ENCODE measurements at regions not wholly inside any gene's neighbourhood (a gene's known extent, or its start where the extent isn't known, plus 50 kb on each side); places are given as distances from the start of the nearest gene placed in this dataset.

DNA sequence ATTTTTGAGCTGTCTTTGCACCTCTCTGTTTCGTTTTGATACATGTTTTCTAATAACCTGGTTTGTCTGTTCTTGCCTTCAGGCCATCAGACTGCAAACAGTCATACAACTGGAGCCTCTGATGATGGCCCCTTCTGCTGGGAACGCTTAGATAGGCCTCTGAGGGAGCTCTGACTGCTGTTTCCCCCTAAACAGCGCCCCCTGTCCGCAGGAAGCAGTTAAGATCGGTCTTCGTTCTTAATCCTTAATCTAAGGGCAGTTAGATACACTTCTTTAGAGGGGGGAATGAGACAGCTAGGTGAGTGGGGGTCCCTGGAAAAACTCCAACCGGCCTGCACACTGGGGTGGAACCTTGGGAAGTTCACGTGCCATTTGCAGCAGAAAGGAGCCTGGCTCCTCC lies 1338.8 kb upstream of the SEL1L start:
- DNase-seq (no peak), ATAC-seq (no peak)
- Histone ChIP-seq H3K27me3 (no peaks in the 10 kb centered on the region), H3K36me3 (no peaks in the 10 kb centered on the region), H3K4me1 (no peaks in the 10 kb centered on the region), H3K27ac (no peak overlapping the region), H3K9me3 (no peaks in the 10 kb centered on the region), H3K4me3 (no peak overlapping the region)
- WGBS, 4 donors: 50 to 55% (median 53%) methylated on average over 8 of the region's 8 CpGs
- intact Hi-C loops (cut with DNase I): loop anchor here in 1 of 10 donors (10.0 kb wide), 1 partner anchor 158 kb away; no protein-coding TSS in a partner anchor
- no peak for TF ChIP-seq POLR2A (IDR thresholded peaks at IDR 0.05)
- TF ChIP-seq, protein P1, sequence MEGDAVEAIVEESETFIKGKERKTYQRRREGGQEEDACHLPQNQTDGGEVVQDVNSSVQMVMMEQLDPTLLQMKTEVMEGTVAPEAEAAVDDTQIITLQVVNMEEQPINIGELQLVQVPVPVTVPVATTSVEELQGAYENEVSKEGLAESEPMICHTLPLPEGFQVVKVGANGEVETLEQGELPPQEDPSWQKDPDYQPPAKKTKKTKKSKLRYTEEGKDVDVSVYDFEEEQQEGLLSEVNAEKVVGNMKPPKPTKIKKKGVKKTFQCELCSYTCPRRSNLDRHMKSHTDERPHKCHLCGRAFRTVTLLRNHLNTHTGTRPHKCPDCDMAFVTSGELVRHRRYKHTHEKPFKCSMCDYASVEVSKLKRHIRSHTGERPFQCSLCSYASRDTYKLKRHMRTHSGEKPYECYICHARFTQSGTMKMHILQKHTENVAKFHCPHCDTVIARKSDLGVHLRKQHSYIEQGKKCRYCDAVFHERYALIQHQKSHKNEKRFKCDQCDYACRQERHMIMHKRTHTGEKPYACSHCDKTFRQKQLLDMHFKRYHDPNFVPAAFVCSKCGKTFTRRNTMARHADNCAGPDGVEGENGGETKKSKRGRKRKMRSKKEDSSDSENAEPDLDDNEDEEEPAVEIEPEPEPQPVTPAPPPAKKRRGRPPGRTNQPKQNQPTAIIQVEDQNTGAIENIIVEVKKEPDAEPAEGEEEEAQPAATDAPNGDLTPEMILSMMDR (IDR thresholded peaks at IDR 0.05): peak in 3 of 12 donors; percentile 8 to 25 (median 14)

DNA sequence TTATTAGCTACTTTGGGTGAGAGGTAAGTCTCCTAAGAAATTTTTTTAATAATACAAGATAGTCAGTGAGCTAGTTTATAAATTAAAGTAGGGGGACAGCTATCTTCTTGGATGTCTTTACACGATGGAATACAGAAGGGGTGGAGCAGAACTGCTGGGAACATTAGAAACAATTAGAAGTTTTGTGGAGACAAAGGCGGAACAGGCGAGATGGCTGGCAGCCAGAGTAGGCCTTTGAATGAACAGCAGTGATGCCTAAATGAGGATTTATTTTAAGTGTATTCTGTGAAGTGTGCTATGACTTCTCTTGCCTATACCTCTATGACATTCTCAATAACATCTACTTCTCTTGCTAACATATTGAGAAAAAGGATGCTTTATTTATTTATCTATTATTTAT lies 1345.3 kb upstream of the SEL1L start:
- peaks cover 0 to 6% (median 0%) of the 10 kb centered on the region in 12 donors for H3K9me3 ChIP-seq
- TF ChIP-seq, protein P1 (IDR thresholded peaks at IDR 0.05): no peak
- TF ChIP-seq POLR2A (IDR thresholded peaks at IDR 0.05): no peak
- H3K27ac ChIP-seq: no peak overlapping the region
- no peaks in the 10 kb centered on the region for H3K4me1 ChIP-seq
- DNase-seq (no peak), ATAC-seq (no peak)
- no peaks in the 10 kb centered on the region for H3K27me3 ChIP-seq
- intact Hi-C loops (cut with DNase I): loop anchor here in 1 of 10 donors (10.0 kb wide), 1 partner anchor 164 kb away; no protein-coding TSS in a partner anchor
- H3K4me3 ChIP-seq: no peak overlapping the region
- WGBS, 4 donors: 70 to 76% (median 73%) methylated on average over 3 of the region's 3 CpGs
- H3K36me3 ChIP-seq: no peaks in the 10 kb centered on the region

DNA sequence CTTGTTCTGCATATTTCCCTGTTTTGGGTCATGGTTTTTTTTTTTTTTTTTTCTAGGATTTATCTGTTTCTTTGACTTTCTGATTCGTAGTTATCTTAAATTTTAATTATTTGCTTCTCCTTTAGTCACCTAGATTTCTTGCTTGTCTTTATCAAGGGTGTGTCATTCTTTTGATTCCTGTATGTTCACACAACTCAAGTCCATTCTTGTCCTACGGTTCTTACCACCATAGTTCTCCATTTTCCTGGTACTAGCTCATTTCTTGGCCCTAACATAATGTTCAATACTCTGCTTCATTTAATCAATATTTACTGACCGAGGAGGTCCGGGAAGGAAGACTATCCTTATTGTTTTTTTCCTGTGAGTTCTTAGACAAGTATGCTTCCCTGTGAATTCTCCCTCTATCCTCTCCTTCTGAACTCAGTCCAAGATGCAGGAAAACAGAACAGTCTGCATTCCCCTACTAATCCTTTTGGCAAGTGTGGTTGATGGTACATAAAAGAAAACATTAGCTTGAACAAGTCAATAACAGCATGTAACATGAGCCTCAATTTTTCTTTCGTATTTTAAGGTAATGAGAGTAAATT lies 1346.4 kb upstream of the SEL1L start:
- intact Hi-C loops (cut with DNase I): loop anchor here in 1 of 10 donors (10.0 kb wide), 1 partner anchor 165 kb away; no protein-coding TSS in a partner anchor
- no peak for ATAC-seq
- H3K27ac ChIP-seq: no peak overlapping the region
- WGBS, 4 donors: 70 to 75% (median 71%) methylated on average over 5 of the region's 5 CpGs
- no peaks in the 10 kb centered on the region for H3K36me3 ChIP-seq
- TF ChIP-seq, protein P1 (IDR thresholded peaks at IDR 0.05): no peak
- no peak for TF ChIP-seq POLR2A (IDR thresholded peaks at IDR 0.05)
- no peak overlapping the region for H3K4me3 ChIP-seq
- DNase-seq: no peak
- H3K9me3 ChIP-seq: peaks cover 0 to 6% (median 0%) of the 10 kb centered on the region in 12 donors
- H3K4me1 ChIP-seq: no peaks in the 10 kb centered on the region
- H3K27me3 ChIP-seq: no peaks in the 10 kb centered on the region

DNA sequence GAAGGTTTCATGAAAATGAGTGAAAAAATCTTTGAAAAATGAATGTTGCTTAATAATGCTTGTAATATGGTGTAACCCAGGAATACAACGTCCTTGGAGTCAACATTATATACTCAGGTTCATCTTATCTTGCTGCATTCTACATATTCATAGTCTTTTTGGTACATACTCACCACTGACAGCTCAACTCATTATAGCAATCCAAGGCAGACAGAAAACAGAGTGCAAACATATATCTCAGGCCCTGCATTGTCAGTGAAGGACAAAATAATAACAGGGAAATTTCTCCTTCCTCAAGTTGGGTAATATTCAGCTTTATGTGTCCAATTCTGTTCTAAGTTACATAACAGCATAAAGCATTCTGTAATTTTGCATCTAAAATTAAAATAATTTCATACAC lies 1353.0 kb upstream of the SEL1L start:
- TF ChIP-seq POLR2A (IDR thresholded peaks at IDR 0.05): no peak
- Histone ChIP-seq H3K4me1 (no peaks in the 10 kb centered on the region), H3K36me3 (no peaks in the 10 kb centered on the region), H3K9me3 (peaks cover 0 to 6% (median 0%) of the 10 kb centered on the region in 12 donors), H3K4me3 (no peak overlapping the region), H3K27ac (no peak overlapping the region), H3K27me3 (no peaks in the 10 kb centered on the region)
- 36 to 59% (median 44%) methylated on average over 1 of the region's 1 CpG for WGBS, 4 donors
- DNase-seq: no peak
- no peak for ATAC-seq
- intact Hi-C loops (cut with DNase I): no loop called here

DNA sequence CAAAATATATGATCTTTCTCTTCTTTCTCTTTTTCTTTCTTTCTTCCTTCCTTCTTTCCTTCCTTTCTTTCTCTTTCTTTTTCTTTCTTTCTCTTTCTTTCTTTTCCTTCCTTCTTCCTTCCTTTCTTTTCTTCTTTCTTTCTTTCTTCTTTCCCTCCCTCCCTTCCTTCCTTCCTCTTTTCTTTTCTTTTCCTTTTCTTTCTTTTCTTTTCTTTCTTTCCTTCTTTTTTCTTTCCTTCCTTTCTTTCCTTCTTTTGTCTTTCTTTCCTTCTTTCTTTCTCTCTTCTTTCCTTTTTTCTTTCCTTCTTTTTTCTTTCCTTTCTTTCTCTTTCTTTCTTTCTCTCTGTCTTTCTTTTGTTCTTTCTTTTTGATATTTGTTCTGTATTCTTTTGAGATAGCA lies 1356.0 kb upstream of the SEL1L start:
- Histone ChIP-seq H3K36me3 (no peaks in the 10 kb centered on the region), H3K9me3 (no peaks in the 10 kb centered on the region), H3K4me3 (no peak overlapping the region), H3K4me1 (no peaks in the 10 kb centered on the region), H3K27me3 (no peaks in the 10 kb centered on the region), H3K27ac (no peak overlapping the region)
- no peak for TF ChIP-seq POLR2A (IDR thresholded peaks at IDR 0.05)
- TF ChIP-seq, protein P1 (IDR thresholded peaks at IDR 0.05): no peak
- intact Hi-C loops (cut with DNase I): no loop called here
- no peak for DNase-seq
- no peak for ATAC-seq
